GM12872 (cell line): ENCODE measurements at regions not wholly inside any gene's neighbourhood (a gene's known extent, or its start where the extent isn't known, plus 50 kb on each side); places are given as distances from the start of the nearest gene placed in this dataset.

Experiments used
- CTCF ChIP-seq: IDR thresholded peaks from 3 replicates; pipeline ENCODE4 v1.5.1; 2011; ENCODE audit warnings: low read depth, mild to moderate bottlenecking, low read length, moderate library complexity; ENCODE audit not compliant: insufficient read depth

DNA sequence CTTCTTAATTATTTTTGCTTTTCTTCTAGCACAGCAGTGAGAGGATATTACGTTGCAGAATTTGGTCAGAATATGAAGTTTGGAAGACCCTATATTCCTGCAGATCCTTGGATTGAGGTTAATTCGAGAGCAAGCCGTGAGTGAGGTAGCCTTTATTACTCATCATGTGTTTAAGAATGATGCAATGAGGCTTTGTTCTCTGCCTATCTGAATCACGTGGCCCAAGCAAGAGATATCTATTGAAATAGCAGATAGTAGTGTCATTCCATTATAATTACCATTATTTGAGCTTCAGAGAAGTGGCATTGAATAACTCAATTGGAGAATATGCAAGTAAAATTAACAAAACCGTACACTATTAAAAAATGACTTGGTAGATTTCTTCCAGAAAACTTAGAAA lies 641.1 kb downstream of the TMEM182 start:
- no peak for TF ChIP-seq CTCF

GRCh38 chr2:103410221-103410620 lies 648.4 kb downstream of the TMEM182 start:
- TF ChIP-seq CTCF: no peak

GRCh38 chr2:103419506-103419905 lies 657.7 kb downstream of the TMEM182 start:
- TF ChIP-seq CTCF: no peak

DNA sequence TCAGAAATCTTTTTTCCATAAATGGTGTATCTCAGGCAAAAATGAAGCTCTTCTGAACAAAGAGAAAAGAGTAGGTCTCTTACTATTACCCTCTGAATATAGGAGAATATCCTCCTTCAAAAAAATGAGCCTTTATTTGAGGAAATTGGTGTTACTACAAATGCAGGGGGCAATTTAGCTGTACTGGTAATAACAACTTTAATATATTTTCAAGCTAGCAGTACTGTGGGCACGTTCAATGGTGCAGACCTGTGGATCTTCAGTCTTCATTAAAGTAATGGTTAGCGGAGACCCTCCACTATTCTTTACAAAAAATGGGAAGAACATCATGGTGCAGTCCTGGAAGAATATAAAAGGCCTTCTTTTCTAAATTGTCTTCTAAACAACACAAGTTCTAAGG lies 661.3 kb downstream of the TMEM182 start:
- TF ChIP-seq CTCF: no peak

GRCh38 chr2:103427567-103427966 lies 665.7 kb downstream of the TMEM182 start:
- TF ChIP-seq CTCF: no peak

DNA sequence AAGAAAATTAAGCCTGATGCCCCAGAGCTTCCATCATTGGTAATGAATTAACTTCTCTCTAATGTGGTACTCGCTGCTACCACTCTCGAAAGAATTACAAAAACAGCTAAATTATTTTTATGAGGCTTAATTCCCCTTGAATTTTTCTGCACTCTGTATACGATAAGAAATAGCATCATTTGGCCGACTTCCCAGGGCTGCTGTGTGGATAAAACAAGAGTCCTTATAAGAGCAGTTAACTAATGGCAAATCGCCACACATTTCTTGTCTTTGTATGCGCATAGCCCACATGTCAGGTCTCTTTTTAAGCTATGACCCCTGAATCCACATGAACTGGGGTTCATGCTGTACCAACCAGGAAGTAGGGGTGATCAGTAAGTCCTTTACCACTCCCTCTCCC lies 668.4 kb downstream of the TMEM182 start:
- no peak for TF ChIP-seq CTCF

DNA sequence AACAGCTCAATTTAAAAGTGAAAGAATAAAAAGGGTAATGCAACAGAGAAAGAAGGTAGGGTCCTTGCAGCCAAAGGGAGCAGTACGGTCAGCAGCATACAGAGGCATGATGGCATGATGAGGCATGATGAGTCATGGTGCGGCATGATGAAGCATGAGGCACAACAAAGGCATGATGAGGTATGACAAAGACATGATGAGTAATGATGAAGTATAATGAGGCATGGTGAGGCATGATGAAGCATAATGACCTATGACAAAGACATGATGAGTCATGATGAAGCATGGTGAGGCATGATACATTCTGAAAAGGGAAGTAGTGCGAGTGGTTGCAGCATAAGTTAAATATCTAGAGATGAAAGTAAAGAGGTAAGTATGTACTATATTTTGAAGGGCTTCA lies 673.2 kb downstream of the TMEM182 start:
- TF ChIP-seq CTCF: no peak

DNA sequence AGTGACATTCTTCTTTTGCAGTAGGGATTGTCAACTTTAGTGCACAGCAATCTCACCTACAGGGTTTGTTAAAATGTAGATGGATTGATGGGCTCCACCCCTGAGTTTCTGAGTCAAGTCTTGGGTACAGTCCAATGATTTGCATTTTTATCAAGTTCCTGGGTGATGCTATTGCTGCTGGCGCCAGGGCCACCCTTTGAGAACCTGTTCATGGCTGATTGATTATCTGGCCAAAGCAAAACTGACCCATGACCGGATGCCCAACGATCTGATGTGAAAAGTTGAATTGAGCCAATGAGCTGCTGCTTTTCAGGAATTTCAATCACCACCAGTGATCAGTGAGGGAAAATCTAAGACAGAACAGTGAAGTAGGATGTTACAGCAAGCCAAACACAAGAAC lies 675.3 kb downstream of the TMEM182 start:
- TF ChIP-seq CTCF: no peak
